ENCODE measurements at regions not wholly inside any gene's neighbourhood (a gene's known extent, or its start where the extent isn't known, plus 50 kb on each side); places are given as distances from the start of the nearest gene placed in this dataset.

- 100% methylated on average over 1 of the region's 1 CpG for WGBS
- Histone ChIP-seq H3K27me3 (no peaks in the 10 kb centered on the region), H3K27ac (no peak overlapping the region), H3K36me3 (no peaks in the 10 kb centered on the region), H3K9me3 (no peaks in the 10 kb centered on the region), H3K4me1 (peaks cover 10% of the 10 kb centered on the region), H3K4me3 (no peak overlapping the region)
- no peak for TF ChIP-seq EP300 (IDR thresholded peaks at IDR 0.05)
- TF ChIP-seq CTCF (IDR thresholded peaks at IDR 0.05) = no peak
- no peak for TF ChIP-seq POLR2A (IDR thresholded peaks at IDR 0.05)
- no peak for TF ChIP-seq POLR2AphosphoS5 (IDR thresholded peaks at IDR 0.05)
- DNase-seq (ENCODE audit: low spot score in 2 of 2) = no peak
Observed at GRCh38 chr10:47143473-47143872, 156.5 kb upstream of the GDF10 start.

- TF ChIP-seq CTCF (IDR thresholded peaks at IDR 0.05) (no peak), POLR2AphosphoS5 (IDR thresholded peaks at IDR 0.05) (no peak), POLR2A (IDR thresholded peaks at IDR 0.05) (no peak), EP300 (IDR thresholded peaks at IDR 0.05) (no peak)
- no peak for DNase-seq (ENCODE audit: low spot score in 2 of 2)
- WGBS = 96% methylated on average over 3 of the region's 3 CpGs
- Histone ChIP-seq H3K4me1 (peaks cover 10% of the 10 kb centered on the region), H3K9me3 (no peaks in the 10 kb centered on the region), H3K27ac (no peak overlapping the region), H3K4me3 (no peak overlapping the region), H3K27me3 (no peaks in the 10 kb centered on the region), H3K36me3 (no peaks in the 10 kb centered on the region)
Observed at GRCh38 chr10:47144525-47144924, 155.5 kb upstream of the GDF10 start.

GRCh38 chr10:47145290-47145934, 154.6 kb upstream of the GDF10 start:
- H3K27me3 ChIP-seq = no peaks in the 10 kb centered on the region
- 91% methylated on average over 5 of the region's 5 CpGs for WGBS
- no peaks in the 10 kb centered on the region for H3K9me3 ChIP-seq
- H3K4me1 ChIP-seq = peaks cover 10% of the 10 kb centered on the region
- TF ChIP-seq CTCF (IDR thresholded peaks at IDR 0.05) (no peak), EP300 (IDR thresholded peaks at IDR 0.05) (no peak), POLR2A (IDR thresholded peaks at IDR 0.05) (no peak), POLR2AphosphoS5 (IDR thresholded peaks at IDR 0.05) (no peak)
- no peak for DNase-seq (ENCODE audit: low spot score in 2 of 2)
- H3K4me3 ChIP-seq = no peak overlapping the region
- H3K27ac ChIP-seq = no peak overlapping the region
- H3K36me3 ChIP-seq = no peaks in the 10 kb centered on the region

- WGBS = 22% methylated on average over 3 of the region's 3 CpGs
- Histone ChIP-seq H3K9me3 (no peaks in the 10 kb centered on the region), H3K27ac (no peak overlapping the region), H3K4me3 (no peak overlapping the region), H3K36me3 (no peaks in the 10 kb centered on the region), H3K27me3 (no peaks in the 10 kb centered on the region), H3K4me1 (peaks cover 10% of the 10 kb centered on the region)
- no peak for DNase-seq (ENCODE audit: low spot score in 2 of 2)
- TF ChIP-seq CTCF (IDR thresholded peaks at IDR 0.05) (no peak), EP300 (IDR thresholded peaks at IDR 0.05) (no peak), POLR2AphosphoS5 (IDR thresholded peaks at IDR 0.05) (no peak), POLR2A (IDR thresholded peaks at IDR 0.05) (no peak)
Observed at GRCh38 chr10:47146572-47146971, 153.4 kb upstream of the GDF10 start.

- no peak for DNase-seq (ENCODE audit: low spot score in 2 of 2)
- no peak overlapping the region for H3K4me3 ChIP-seq
- no peaks in the 10 kb centered on the region for H3K27me3 ChIP-seq
- H3K4me1 ChIP-seq = peaks cover 10% of the 10 kb centered on the region
- H3K27ac ChIP-seq = no peak overlapping the region
- no peaks in the 10 kb centered on the region for H3K36me3 ChIP-seq
- no peak for TF ChIP-seq CTCF (IDR thresholded peaks at IDR 0.05)
- TF ChIP-seq EP300 (IDR thresholded peaks at IDR 0.05) = no peak
- no peak for TF ChIP-seq POLR2A (IDR thresholded peaks at IDR 0.05)
- TF ChIP-seq POLR2AphosphoS5 (IDR thresholded peaks at IDR 0.05) = no peak
- no peaks in the 10 kb centered on the region for H3K9me3 ChIP-seq
Observed at GRCh38 chr10:47147186-47147585, 152.8 kb upstream of the GDF10 start.
